Right lobe of liver (tissue), 4 donors: ENCODE measurements at regions not wholly inside any gene's neighbourhood (a gene's known extent, or its start where the extent isn't known, plus 50 kb on each side); places are given as distances from the start of the nearest gene placed in this dataset.

ENCODE experiments used
- POLR2A ChIP-seq: fragments of 450-650 bp; IDR thresholded peaks from one replicate; pipeline ENCODE4 v1.6.1; 2017; ENCODE audit warnings: antibody characterized with exemption, mild to moderate bottlenecking
- TF ChIP-seq, protein P1 (sequence below), 4 donors: fragments of 200-600 bp in 3 of 4; fragments of 450-650 bp in 1 of 4; IDR thresholded peaks; one replicate each; pipeline versions ENCODE4 v1.5.1 to v1.8.0; 2016 to 2022; ENCODE audit warnings: antibody characterized with exemption in 4 of 4, mild to moderate bottlenecking in 2 of 4
- donor health status: DM: no; HTN: no; CAD: no.
- donor health status: DM: no; HTN: no; CAD: no.
- donor health status: DM: no; HTN: yes; CAD: no.

DNA sequence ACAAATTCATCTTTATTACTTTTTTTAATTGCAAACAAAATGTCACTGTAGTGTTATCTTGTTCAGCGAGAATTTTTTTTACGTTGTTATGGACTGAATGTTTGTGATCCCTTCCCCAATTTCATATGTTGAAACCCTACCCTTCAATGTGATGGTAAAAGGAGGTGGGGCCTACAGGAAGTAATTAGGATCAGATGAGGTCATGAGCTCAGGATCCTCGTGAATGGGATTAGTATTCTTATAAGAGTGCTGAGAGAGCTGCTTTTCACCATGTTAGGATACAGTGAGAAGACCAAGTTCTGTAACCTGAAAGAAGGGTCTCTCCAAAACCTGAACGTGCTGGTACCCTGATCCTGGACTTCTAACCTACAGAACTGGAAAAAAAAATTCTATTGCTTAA, 646.0 kb upstream of the TMPRSS15 start:
- no peak for TF ChIP-seq POLR2A
- TF ChIP-seq, protein P1, sequence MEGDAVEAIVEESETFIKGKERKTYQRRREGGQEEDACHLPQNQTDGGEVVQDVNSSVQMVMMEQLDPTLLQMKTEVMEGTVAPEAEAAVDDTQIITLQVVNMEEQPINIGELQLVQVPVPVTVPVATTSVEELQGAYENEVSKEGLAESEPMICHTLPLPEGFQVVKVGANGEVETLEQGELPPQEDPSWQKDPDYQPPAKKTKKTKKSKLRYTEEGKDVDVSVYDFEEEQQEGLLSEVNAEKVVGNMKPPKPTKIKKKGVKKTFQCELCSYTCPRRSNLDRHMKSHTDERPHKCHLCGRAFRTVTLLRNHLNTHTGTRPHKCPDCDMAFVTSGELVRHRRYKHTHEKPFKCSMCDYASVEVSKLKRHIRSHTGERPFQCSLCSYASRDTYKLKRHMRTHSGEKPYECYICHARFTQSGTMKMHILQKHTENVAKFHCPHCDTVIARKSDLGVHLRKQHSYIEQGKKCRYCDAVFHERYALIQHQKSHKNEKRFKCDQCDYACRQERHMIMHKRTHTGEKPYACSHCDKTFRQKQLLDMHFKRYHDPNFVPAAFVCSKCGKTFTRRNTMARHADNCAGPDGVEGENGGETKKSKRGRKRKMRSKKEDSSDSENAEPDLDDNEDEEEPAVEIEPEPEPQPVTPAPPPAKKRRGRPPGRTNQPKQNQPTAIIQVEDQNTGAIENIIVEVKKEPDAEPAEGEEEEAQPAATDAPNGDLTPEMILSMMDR (IDR thresholded peaks at IDR 0.05), result no peak
